ENCODE measurements at regions not wholly inside any gene's neighbourhood (a gene's known extent, or its start where the extent isn't known, plus 50 kb on each side); places are given as distances from the start of the nearest gene placed in this dataset.

DNA sequence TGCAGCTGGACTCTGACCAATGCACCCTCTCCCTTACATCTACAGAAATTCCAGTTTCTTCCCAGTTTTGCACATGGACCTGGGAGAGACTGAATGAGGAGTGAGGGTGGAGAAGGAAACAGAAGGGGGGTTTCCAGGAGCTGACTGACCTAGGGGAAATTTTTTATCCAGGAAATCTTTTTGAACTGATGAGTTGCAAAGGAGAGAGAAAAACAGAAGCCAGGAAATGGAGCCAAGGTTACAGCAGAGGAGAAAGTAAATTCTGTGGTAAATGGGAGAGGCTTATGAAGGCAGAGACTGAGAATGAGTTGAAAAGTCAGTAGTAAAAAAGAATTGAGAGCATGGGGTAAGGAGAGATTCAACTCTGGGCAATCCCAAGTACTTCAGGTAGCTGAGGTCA, 192.8 kb downstream of the SMIM20 start:
- no peak for DNase-seq

GRCh38 chr4:26108054-26108453, 194.0 kb downstream of the SMIM20 start:
- no peak for DNase-seq

DNA sequence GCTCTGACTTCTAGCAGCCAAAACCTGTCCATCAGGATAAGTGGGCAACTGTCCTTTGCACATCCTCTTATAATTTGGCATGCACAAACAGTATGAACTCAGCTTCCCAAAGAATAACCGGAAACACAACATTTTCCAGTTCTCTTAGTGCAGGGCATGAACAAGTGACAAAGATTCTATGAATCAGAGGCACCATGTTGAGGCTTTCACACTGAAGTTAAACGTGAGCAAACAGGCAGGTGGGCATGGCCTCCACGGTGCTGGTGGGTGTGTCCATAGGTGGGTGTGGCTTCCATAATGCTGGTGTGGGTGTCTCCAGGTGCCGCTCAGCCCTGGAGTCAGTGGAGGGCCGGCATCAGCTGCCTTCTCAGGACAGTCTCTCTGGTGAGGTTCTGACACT, 196.5 kb downstream of the SMIM20 start:
- DNase-seq: no peak

DNA sequence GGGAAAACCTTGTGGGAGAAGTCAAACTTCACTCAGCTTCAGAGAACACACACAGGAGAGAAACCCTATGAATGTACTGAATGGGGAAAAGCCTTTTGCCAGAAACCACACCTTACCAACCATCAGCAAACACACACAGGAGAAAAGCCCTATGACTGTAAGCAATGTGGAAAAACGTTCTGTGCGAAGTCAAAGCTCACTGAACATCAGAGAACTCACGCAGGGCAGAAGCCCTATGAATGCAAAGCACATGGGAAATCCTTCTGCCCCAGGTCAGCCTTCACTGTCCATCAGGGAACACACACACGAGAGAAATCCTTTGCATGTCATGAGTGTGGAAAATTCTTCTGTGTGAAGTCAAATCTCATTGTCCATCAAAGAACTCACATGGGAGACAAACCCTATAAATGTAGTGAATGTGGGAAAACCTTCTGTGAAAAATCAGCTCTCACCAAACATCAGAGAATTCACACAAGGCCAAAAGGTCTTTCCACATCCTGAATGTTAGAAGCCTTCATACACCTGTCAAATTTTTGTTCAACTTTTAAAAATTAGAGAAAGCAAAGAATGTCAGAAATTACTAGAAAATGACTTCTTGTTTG, 199.4 kb downstream of the SMIM20 start:
- DNase-seq: no peak

DNA sequence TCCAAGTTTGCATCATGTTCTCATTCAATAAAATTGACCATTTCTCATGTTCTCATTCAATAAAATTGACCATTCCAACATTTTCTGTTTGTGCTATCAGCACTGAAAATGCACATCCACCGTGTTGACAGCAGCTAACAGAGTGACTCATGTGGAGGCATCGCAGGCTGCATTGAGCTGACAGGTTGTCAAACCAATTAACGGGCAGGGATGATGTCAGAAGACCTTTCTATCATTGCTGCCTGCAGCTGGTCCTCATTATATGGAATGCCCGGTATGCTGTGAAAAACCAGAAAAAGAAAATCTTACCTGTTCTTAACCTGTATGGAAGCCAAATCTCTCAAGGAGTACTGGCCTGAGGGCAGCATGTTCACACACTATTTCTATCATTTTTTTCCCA, 202.0 kb downstream of the SMIM20 start:
- no peak for DNase-seq

GRCh38 chr4:26120098-26120825, 200.6 kb upstream of the RBPJ start:
- DNase-seq: no peak

DNA sequence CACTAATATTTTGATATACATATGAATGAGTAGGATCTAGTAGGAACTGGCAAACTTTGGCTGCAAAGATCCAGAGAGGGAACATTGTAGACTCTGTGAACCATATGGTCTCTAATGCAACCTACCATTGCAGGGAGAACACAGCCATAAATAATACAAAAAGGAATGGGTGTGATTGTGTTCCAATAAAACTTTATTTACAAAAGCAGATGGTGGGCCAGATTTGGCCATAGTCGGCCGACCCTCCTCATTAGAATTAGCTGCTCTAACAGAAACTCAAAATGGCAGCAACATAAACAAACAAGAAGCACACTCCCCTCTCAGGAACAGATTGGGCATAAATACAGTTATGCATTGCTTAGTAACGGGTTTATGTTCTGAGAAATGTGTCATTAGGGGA, 198.1 kb upstream of the RBPJ start:
- DNase-seq: no peak

GRCh38 chr4:26124753-26125321, 196.0 kb upstream of the RBPJ start:
- no peak for DNase-seq

GRCh38 chr4:26126143-26126718, 194.6 kb upstream of the RBPJ start:
- DNase-seq: no peak

DNA sequence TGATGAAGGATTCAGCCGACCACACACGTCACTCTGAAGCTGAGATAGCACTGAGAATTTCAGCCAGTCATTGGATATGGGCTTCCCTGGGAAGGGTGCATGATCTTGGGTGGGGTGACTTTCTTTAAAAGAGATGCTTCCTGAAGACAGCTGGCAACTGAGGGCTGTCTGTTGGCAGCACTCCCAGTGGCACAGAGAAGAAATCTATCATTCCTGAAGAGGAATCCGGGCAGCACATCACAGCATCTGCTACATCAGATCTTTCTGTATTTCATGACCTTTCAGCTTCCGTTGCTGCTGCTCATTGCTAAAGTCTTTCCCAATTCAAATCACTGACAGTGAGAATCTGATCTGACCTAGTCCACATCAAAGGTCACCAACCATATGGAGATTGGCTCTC, 193.8 kb upstream of the RBPJ start:
- DNase-seq: no peak

DNA sequence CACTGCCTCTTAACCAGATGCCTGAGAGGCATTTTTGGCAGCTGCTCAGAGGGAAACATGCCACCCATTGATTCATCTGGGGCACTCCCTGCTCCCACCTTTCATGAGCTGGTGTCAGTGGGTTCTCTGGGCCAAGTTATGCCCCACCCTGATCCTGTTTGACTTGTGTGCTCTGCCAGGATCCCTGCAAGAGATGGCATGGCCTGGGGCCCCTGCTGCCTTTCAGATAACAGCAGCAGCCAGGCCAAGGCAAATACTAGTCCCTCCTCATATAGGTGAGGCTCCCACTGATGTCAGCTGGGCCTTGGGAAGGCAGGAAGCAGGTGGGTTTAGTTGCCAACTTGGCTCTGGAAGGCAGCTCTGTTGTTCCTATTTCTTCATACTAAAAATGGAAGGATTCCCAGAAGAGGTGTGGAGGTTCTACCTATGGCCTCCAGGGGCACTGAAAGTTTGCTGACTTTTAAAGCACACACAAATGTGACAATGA, 192.9 kb upstream of the RBPJ start:
- DNase-seq: peak; percentile 25

- no peak for DNase-seq
Observed at GRCh38 chr4:26130173-26130572, 190.6 kb upstream of the RBPJ start.

GRCh38 chr4:26130841-26131432, 189.9 kb upstream of the RBPJ start:
- no peak for DNase-seq

DNA sequence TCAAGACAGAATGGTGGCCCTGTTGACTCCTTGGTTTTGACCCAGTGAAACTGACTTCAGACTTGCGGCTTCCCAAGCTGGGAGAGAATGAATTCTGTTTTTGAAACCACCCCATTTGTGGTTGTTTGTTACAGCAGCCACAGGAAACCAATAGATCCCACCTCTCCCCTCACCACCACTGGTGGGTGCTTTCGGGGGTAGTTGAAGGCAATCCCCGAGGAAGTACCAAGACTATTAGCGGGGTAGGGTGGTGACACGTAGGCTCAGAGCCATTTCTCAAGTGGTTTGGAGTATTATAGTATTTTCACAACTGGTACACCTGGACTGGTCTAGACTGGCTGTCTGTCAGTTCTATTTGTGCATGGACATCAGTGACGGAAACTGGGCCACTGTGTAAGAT, 189.1 kb upstream of the RBPJ start:
- DNase-seq: no peak

DNA sequence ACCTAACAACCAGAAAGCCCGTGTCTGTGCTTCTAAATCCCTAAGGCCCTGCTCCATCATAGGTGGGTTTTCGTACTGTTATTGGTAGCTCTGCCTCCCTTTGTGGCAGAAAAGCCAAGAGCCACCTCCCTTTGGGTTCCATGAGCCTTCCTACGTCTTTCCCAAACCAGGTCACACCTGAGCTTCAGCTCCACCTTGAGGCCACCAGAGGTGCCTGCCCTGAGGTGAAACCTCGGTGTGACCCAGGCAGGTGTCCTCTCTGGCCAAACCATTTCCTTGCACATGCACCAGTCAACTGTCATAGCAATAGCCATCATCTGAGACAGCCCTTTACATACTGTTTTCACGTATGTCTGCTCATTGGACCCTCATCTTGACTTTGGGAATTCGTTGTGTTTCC, 188.0 kb upstream of the RBPJ start:
- no peak for DNase-seq

- no peak for DNase-seq
Observed at GRCh38 chr4:26133840-26134239, 187.0 kb upstream of the RBPJ start.

DNA sequence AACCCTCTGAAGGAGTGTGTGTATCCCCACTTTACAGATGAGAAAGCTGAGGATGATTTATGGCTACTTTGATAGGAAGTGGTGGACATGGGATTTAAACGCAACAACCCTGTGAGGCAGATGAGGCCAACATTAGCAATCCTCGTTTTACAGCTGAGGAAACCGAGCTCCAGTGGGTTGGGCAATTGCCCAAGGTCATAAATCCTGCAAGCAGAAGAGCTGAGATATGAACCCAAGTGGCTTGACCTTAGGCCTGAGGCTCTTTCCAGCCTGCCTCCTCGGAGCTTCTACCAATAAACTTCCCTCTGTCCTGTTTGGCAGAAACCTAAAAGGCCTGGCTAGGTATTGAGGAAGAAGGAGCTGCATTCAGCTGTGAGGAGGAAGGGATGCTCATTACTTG, 185.5 kb upstream of the RBPJ start:
- DNase-seq: no peak

- DNase-seq: no peak
Observed at GRCh38 chr4:26136615-26137014, 184.2 kb upstream of the RBPJ start.

DNA sequence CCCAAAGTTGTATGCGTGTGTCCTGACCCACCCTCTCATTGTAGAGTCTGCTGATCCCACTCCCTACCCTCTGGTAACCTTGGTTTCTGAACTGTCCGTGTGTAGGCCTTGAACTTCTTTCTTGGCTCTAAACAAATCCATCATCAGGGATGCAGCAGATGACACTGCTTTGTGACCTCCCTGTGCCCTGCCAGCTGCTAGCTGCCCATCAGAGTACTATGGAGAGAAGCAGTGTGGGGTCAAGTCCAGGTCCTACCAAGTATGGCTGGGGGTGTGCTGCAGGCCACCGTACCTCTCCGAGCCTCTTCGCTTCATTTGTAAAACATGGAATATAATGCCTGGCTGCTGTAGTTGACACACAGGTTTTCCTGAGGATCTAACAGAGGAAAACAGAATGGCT, 183.5 kb upstream of the RBPJ start:
- no peak for DNase-seq

GRCh38 chr4:26139310-26139924, 181.4 kb upstream of the RBPJ start:
- no peak for DNase-seq

DNA sequence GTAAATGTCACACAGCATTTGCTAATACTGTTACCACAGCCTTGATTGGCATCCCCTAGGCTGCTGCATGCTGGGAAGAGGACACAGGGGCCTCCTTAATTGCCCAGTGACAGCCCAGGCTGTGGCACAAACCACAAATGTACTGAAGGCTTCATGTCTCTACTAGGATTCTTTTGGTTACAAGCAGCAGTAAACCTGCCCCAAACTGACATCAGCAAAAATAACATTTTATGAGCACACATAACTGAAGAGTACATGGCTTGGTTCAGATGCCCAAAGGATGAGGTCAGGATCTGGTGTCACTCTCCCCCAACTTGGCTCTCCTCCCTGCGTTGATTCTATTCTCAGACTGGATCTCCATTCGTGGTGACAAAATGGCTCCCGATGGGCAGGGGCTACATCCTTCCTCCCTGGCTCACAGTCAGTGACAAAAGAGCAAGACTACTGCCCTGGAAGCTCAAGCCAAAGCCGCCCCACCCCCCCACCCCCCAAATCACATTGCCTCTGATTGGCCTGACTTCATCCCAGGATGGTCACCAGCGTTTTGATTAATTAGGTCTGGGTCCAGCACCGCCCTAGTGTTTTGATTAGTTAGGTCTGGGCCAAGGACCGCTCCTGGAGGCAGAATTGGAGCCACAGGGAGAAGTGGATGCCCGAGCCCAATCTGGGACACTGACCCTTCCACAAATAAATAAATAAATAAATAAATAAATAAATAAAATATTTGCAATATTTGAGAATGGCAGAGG, 180.5 kb upstream of the RBPJ start:
- no peak for DNase-seq

DNA sequence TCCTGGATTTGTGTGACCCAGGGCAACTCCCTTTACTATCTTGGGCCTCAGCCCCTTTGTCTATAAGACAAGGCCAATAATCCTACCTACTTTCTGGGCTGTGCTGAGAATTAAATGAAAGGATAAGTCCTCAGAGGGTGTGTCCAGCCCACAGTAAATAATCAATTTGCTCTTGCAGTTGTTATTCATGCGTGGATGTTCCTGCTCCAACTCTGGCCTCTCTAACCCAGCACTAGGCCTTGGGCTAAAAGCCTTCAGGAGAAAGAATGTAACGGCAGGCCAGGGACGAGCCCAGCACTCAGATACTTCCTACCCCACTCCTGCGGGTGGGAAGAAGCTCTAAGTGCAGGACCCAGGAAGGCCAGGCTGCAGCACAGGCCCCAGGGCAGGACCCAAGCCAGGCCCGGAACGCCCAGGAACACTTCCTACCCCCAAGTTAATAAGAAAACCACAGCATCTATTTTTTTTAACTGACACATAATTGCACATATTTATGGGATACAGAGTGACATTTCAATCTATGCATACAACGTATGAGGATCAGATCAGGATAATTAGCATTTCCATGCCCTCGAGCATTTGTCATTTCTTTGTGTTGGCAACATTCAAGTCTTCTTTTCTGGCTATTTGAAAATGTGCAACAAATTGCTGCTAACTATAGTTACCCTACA, 179.6 kb upstream of the RBPJ start:
- no peak for DNase-seq

All from NCI-H2081 treated with DMSO at 0.1 percent for 48 hours (cell line).